ENCODE measurements at regions not wholly inside any gene's neighbourhood (a gene's known extent, or its start where the extent isn't known, plus 50 kb on each side); places are given as distances from the start of the nearest gene placed in this dataset.

DNA sequence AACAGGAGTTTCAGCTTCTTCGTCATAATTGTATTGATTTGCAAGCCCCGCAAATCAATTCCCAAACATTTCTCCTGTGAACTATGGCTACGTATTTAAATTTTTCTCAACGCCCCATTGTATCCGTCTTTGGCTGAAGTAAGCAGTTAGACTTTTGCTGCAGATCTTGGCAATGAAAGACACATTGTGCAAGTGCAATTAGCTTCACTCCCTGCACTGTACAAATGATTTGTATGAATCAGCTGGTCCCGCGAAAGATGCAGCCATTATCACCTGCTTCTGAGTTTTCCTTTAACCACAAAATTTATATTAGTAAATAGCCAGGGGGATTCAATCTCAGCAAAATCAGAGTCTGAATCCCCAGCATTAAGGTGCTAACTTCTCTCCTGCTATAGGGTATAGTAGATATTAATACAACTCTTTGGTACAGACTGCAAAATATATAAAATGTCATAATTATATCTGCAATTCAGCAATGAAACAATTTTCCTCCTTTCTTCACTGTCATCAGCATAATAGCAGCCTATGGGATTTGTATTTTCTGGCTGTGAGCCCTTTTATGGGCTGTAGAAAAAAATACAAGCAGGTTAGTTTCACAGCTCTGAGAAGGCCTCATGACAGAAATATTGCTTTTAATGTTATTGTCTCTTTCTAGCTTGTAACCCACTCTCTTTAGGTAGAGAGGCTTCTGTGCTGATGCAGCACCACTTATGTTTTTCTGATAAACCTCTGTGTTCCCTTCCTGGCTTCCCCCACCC lies 68.4 kb upstream of the SMARCA2 start:
- TF ChIP-seq POLR2A (IDR thresholded peaks at IDR 0.05) (no peak), POLR2AphosphoS5 (IDR thresholded peaks at IDR 0.05) (no peak), EP300 (IDR thresholded peaks at IDR 0.05; ENCODE audit: low read depth) (no peak)
- TF ChIP-seq, protein P1, sequence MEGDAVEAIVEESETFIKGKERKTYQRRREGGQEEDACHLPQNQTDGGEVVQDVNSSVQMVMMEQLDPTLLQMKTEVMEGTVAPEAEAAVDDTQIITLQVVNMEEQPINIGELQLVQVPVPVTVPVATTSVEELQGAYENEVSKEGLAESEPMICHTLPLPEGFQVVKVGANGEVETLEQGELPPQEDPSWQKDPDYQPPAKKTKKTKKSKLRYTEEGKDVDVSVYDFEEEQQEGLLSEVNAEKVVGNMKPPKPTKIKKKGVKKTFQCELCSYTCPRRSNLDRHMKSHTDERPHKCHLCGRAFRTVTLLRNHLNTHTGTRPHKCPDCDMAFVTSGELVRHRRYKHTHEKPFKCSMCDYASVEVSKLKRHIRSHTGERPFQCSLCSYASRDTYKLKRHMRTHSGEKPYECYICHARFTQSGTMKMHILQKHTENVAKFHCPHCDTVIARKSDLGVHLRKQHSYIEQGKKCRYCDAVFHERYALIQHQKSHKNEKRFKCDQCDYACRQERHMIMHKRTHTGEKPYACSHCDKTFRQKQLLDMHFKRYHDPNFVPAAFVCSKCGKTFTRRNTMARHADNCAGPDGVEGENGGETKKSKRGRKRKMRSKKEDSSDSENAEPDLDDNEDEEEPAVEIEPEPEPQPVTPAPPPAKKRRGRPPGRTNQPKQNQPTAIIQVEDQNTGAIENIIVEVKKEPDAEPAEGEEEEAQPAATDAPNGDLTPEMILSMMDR (IDR thresholded peaks at IDR 0.05), result no peak

All from transverse colon (tissue), 4 donors.